ENCODE measurements at regions not wholly inside any gene's neighbourhood (a gene's known extent, or its start where the extent isn't known, plus 50 kb on each side); places are given as distances from the start of the nearest gene placed in this dataset.

DNA sequence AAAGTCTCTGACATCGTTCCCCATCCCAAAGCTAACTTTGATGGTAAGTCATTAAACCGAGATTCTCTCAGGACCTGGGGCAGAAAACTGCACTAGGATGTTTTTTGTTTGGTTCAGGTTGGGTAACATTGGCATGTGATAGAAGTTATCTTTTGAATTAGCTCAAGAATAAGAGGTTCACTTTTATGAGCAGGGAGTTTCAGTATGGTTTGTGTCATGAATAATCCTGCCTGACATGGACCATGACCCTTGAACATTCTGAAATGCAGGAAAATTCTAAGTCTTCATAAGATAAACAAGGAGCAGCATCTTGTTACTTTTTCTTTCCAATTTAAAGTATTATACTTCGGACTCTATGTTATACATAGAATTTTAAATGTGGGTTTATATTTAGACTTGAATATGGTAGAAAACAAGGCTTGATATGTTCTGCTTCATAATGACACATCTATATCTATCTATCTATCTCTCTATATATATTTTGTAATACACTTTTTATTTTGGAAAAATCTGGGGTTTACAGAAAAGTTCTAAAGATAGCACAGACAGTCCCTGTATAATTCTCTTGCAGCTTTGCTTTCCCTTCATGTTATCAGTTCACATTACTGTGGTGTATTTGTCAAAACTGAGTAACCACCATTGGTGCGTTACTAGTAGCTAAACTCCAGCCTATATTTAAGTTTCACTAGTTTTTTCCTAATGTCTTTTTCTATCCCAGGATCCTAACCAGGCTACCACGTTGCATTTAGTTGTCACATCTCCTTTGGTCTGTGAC is 102.7 kb upstream of the TAF11L2 start:
- Histone ChIP-seq H3K27me3 (ENCODE audit: control insufficient read depth in 2 of 2, insufficient read depth in 2 of 2, low read length in 2 of 2) (no peaks in the 10 kb centered on the region), H3K4me1 (replicated peaks in 1 of 2; ENCODE audit: control insufficient read depth in 2 of 2, insufficient read depth in 2 of 2, low read length in 2 of 2) (peaks cover 0 to 1% of the 10 kb centered on the region in 2 experiments; a peak in 1 of 5 replicates), H3K9me3 (replicated peaks; ENCODE audit: control insufficient read depth, insufficient read depth, low read depth, low read length) (no peaks in the 10 kb centered on the region), H4K20me1 (replicated peaks; ENCODE audit: control insufficient read depth, insufficient read depth, low read length) (no peaks in the 10 kb centered on the region), H3K79me2 (ENCODE audit: control insufficient read depth, insufficient read depth, low read length) (no peaks in the 10 kb centered on the region), H3K27ac (ENCODE audit: extremely low read depth, low read depth, low read length) (no peak overlapping the region), H3K9ac (ENCODE audit: insufficient read depth in 1 of 2, low read depth in 2 of 2, low read length in 2 of 2) (no peak overlapping the region), H3K9me1 (ENCODE audit: control insufficient read depth, insufficient read depth, low read length) (no peaks in the 10 kb centered on the region), H3K4me2 (ENCODE audit: insufficient read depth, low read length) (no peak overlapping the region), H2AFZ (ENCODE audit: low read depth, low read length) (no peak overlapping the region), H3K36me3 (ENCODE audit: control insufficient read depth, insufficient read depth, low read length) (no peaks in the 10 kb centered on the region), H3K4me3 (no peak overlapping the region)
- DNase-seq (ENCODE audit: extremely low read depth in 1 of 4, low spot score in 3 of 4): no peak
- 9% methylated on average over 5 of the region's 5 CpGs for WGBS (ENCODE audit: insufficient coverage, low coverage, missing lambda C conversion rate)
- ChIA-PET CTCF (ENCODE audit: low intra/inter-chr PET ratio) (no interaction called here), POLR2A (no interaction called here)
- no peak for ATAC-seq
- no TSS peak for BruUV-seq (replicated peaks)
- in situ Hi-C loops (cut with MboI) (loop anchor here (25.0 kb wide), 1 partner anchor 1517 kb away; no protein-coding TSS in a partner anchor), intact Hi-C loops (cut with micrococcal nuclease) (no loop called here)
- TF ChIP-seq NR2C2 (CRISPR knock-in tag; IDR thresholded peaks at IDR 0.05): no peak
- no peak for TF ChIP-seq NR2C2 (tag; IDR thresholded peaks at IDR 0.05)
- no peak for TF ChIP-seq ZNF384 (IDR thresholded peaks at IDR 0.05; ENCODE audit: low read depth, low read length)
- TF ChIP-seq, protein P1, sequence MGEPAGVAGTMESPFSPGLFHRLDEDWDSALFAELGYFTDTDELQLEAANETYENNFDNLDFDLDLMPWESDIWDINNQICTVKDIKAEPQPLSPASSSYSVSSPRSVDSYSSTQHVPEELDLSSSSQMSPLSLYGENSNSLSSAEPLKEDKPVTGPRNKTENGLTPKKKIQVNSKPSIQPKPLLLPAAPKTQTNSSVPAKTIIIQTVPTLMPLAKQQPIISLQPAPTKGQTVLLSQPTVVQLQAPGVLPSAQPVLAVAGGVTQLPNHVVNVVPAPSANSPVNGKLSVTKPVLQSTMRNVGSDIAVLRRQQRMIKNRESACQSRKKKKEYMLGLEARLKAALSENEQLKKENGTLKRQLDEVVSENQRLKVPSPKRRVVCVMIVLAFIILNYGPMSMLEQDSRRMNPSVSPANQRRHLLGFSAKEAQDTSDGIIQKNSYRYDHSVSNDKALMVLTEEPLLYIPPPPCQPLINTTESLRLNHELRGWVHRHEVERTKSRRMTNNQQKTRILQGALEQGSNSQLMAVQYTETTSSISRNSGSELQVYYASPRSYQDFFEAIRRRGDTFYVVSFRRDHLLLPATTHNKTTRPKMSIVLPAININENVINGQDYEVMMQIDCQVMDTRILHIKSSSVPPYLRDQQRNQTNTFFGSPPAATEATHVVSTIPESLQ (CRISPR knock-in tag; IDR thresholded peaks at IDR 0.05): no peak
- no peak for TF ChIP-seq BCOR (IDR thresholded peaks at IDR 0.05)
- TF ChIP-seq ZKSCAN1 (IDR thresholded peaks at IDR 0.05; ENCODE audit: low read depth, low read length): no peak
- TF ChIP-seq NR1H2 (CRISPR knock-in tag; IDR thresholded peaks at IDR 0.05): no peak
- no peak for TF ChIP-seq ETS2 (tag; IDR thresholded peaks at IDR 0.05; ENCODE audit: borderline replicate concordance, poor library complexity, severe bottlenecking)
- no peak for TF ChIP-seq KAT7 (CRISPR knock-in tag; IDR thresholded peaks at IDR 0.05; ENCODE audit: borderline replicate concordance)
- TF ChIP-seq, protein P2, sequence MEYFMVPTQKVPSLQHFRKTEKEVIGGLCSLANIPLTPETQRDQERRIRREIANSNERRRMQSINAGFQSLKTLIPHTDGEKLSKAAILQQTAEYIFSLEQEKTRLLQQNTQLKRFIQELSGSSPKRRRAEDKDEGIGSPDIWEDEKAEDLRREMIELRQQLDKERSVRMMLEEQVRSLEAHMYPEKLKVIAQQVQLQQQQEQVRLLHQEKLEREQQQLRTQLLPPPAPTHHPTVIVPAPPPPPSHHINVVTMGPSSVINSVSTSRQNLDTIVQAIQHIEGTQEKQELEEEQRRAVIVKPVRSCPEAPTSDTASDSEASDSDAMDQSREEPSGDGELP (CRISPR knock-in tag; IDR thresholded peaks at IDR 0.05; ENCODE audit: borderline replicate concordance): no peak
- no peak for TF ChIP-seq CBFA2T2 (conservative IDR thresholded peaks at IDR 0.05)
- FAIRE-seq: no peak

All from K562 (cell line).